ENCODE measurements at regions not wholly inside any gene's neighbourhood (a gene's known extent, or its start where the extent isn't known, plus 50 kb on each side); places are given as distances from the start of the nearest gene placed in this dataset.
"Not testable (repeated sequence)": the region's sequence is repeated elsewhere in the genome, so short reads cannot be mapped to it uniquely, and the experiment has no call there.

GRCh38 chr4:135447598-135447997 is 1246.0 kb upstream of the PABPC4L start:
- not testable (repeated sequence) for DNase-seq (ENCODE audit: low read depth)

- DNase-seq (ENCODE audit: low read depth), result peak; percentile 90
These were observed 1233.3 kb upstream of the PABPC4L start for GRCh38 chr4:135434936-135435335.

GRCh38 chr4:135429528-135429927 is 1227.9 kb upstream of the PABPC4L start:
- no peak for DNase-seq (ENCODE audit: low read depth)

DNA sequence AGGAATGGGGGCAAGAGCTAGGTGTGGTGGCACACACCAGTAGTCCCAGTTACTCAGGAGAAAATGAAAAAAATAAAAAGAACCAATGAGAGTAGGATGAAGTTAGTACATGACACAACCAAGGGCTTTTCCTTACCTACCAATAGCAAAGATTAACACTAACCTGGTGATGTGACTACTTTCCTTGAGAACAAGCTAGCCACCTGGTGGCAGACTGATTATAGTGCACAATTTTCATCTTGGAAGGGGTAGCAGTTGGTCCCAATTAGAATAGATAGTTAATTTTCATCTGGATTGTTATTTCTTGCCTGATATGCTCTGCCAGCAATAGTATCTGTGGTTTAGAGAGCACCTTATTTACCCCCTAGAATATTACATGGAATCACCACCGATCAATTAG is 1216.8 kb upstream of the PABPC4L start:
- peak; percentile 26 for DNase-seq (ENCODE audit: low read depth)

GRCh38 chr4:135412213-135412612 is 1210.6 kb upstream of the PABPC4L start:
- DNase-seq (ENCODE audit: low read depth), result no peak

DNA sequence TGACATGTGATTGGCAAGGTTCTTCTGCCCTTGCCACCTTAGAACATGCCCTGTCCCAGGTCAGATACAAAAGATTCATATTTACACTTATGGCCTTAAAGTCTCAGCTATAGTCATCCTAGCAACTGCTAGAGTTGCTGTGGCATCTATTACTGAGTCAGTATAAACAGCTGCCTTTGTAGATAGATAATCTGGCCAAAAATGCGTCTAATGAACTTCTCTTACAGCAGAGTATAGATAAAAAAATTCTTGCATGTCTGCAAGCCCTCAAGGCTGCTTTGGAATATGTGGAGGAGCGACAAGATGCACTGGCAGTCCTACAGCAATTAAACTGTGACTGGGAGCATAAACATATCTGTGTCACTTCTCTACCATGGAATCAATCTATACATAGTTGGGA is 1209.7 kb upstream of the PABPC4L start:
- no peak for DNase-seq (ENCODE audit: low read depth)

- not testable (repeated sequence) for DNase-seq (ENCODE audit: low read depth)
These were observed 1207.7 kb upstream of the PABPC4L start for GRCh38 chr4:135409261-135409660.

DNA sequence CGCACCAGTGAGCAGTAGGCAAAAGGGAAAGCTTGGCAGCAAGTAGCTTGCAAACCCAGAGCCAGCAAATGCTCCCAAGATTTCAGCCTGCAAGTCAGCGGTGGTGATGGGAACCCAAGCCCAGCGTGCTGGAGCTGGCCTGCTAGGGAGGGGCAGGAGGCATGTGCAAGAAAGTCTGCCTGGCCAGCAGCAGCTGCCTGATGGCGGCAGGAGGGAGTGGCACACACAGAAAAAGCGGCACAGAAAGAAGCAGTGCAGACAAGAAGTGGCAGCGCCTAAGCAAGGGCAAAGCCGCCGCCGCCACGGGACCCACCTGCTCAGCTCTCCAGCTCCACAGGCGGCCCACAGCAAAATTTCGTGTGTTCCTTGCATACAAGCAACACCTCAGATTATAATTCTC is 1206.5 kb upstream of the PABPC4L start:
- DNase-seq (ENCODE audit: low read depth), result peak; percentile 15

DNA sequence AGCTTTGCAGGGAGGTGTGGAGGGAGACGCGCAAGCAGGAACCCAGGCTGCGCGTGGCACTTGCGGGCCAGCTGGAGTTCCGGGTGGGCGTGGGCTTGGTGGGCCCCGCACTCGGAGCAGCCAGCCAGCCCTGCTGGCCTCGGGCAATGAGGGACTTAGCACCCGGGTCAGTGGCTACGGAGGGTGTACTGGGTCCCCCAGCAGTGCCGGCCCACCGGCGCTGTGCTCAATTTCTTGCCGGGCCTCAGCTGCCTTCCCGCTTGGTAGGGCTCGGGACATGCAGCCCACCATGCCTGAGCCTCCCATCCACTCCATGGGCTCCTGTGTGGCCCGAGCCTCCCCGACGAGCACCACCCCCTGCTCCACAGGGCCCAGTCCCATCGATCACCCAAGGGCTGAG is 1205.0 kb upstream of the PABPC4L start:
- not testable (repeated sequence) for DNase-seq (ENCODE audit: low read depth)

- DNase-seq (ENCODE audit: low read depth), result no peak
These were observed 1184.4 kb upstream of the PABPC4L start for GRCh38 chr4:135385830-135386581.

- DNase-seq (ENCODE audit: low read depth), result no peak
These were observed 1182.0 kb upstream of the PABPC4L start for GRCh38 chr4:135383356-135384288.

DNA sequence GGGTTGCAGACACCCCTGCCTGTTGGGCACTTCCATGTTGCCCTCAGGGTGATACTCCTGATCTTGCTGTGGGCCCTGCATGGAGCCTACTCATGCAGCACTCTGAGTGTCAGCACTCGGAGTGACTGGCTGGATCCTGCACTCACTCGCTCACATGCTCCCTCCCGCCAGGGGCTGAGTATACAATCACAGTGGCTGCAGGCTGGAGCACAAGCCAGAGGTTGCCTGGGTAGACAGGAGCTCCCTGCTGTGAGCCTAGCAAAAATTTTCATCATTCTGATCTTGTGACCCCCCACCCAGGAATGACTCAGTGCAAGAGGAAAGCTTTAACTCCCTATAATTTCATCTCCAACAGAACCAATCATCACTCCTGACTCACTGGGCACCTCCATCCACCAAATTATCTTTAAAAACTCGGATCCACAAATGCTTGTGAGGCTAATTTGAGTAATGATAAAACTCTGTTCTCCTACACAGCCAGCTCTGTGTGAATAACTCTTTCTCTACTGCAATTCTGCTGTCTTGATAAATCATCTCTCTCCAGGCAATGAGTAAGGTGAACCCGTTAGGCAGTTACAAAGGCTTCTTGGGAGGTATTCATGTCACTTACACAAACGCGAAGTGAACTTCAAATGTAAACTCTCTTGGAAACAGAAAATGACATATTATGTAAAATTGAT is 1180.8 kb upstream of the PABPC4L start:
- no peak for DNase-seq (ENCODE audit: low read depth)

GRCh38 chr4:135372131-135372530 is 1170.5 kb upstream of the PABPC4L start:
- peak; percentile 23 for DNase-seq (ENCODE audit: low read depth)

DNA sequence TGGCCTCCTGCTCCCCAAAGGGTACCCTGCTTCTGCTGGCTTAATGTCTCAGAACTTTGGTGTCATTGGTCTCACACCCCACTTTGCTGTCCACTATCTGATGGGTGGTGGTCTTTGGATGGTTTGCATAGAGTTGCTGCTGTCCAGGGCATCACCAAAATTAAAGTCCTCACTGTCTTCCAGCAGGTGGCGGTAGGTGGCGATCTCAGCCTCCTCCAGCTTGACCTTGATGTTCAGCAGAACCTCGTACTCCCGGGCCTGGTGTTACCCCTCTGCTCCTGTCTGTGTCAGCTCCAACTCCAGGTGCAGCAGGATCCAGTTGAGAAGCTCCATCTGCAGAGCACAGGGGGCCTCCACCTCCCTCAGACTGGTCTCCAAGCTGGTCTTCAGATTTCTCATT is 1169.5 kb upstream of the PABPC4L start:
- DNase-seq (ENCODE audit: low read depth), result peak; percentile 17

DNA sequence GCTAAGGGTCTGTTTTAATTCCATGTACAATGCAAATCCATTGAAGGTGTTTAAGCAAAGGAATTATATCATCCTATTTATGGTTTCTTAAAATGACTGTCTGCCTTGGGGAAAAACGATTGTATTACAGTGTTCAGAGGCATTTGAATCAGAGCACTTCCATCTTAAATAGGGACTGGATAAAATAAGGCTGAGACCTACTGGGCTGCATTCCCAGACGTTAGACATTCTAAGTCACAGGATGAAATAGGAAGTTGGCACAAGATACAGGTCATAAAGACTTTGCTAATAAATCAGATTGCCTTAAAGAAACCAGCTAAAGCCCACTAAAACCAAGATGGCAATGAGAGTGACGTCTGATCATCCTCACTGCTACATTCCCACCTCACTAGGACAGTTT is 1167.2 kb upstream of the PABPC4L start:
- DNase-seq (ENCODE audit: low read depth), result no peak

DNA sequence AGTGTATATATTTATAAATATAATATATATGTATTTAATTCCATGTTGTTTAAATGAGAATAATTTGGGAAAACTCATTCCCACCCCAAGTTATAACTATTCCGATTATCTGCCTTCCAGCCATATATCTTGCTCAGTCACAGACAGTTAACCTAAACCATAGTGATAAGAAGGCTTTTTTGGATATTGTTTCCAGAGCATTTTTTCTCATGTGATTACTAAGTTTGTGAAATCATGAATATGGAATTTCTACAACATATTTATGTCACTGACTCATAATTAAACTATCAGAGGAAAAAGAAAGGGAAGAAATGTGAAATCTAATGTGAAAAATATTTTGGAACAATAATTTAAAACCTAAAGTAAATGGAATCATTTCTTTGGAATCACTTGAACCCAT is 1163.5 kb upstream of the PABPC4L start:
- DNase-seq (ENCODE audit: low read depth), result no peak

GRCh38 chr4:135359128-135359527 is 1157.5 kb upstream of the PABPC4L start:
- DNase-seq (ENCODE audit: low read depth), result no peak

- DNase-seq (ENCODE audit: low read depth), result no peak
These were observed 1155.5 kb upstream of the PABPC4L start for GRCh38 chr4:135357091-135357490.

GRCh38 chr4:135354876-135355275 is 1153.3 kb upstream of the PABPC4L start:
- DNase-seq (ENCODE audit: low read depth), result no peak

DNA sequence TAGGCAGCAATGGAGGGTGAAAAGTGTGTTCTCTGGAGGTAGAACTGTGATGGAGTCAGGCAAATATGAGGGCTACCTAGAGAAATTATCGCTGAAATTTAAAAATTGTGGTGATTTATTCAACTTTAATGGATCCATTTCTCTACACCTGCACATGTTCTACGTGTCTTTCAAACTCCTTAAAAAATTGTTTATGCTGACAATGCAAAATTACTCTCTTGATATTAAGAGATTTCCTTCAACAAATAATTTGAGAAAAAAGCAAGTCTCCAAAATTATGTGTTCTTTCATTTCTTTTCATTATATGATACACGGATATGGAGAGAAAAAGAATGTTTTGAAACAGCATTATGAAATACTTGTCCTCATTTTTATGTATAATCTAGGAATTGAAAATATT is 1151.4 kb upstream of the PABPC4L start:
- no peak for DNase-seq (ENCODE audit: low read depth)

- no peak for DNase-seq (ENCODE audit: low read depth)
These were observed 1142.9 kb upstream of the PABPC4L start for GRCh38 chr4:135344492-135344891.

DNA sequence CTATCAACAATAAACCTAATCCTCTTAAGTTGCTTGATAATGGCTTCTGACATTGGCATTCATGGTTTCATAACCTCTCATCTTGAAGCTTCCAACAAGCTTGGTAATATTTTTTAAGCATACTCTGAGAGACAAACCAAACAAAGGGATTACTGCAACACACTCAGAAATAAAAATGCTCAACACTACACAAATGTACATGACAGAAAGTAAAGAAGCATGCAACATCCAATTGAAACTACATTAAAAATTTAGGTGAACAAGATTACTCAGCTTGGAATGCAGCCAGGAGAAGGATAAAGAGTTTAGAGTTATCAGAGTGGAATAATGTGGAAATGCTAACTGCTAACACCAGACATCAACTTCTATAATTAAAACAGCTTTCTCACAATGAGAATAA is 1136.6 kb upstream of the PABPC4L start:
- no peak for DNase-seq (ENCODE audit: low read depth)
